ENCODE measurements at regions not wholly inside any gene's neighbourhood (a gene's known extent, or its start where the extent isn't known, plus 50 kb on each side); places are given as distances from the start of the nearest gene placed in this dataset.

DNA sequence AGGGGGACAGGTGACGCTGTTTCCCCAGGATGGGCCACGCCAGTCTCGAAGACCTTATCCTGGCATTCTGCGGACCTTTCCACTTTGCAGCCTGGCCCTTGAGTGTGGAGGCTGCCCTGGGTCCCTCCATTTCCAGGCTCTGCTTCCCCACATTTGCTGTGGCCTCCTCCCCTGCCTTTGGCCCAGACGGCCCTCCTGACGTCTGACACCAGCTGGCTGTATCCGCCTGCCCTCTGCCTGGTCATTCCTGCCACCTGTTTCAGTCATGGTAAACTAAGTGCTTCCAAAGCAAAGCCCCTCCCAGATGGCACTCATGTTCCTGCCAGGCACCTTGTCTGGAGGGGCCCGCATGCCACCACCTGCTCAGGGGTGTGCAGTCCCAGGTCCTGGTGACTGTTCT lies 95.1 kb downstream of the ASB1 start:
- H3K9me3 Mint-ChIP-seq (ENCODE audit: insufficient read depth): peaks cover 4% of the 10 kb centered on the region
- CTCF ChIA-PET: no interaction called here
- H4K20me1 ChIP-seq (ENCODE audit: control insufficient read depth, insufficient read depth, low read length, poor library complexity, severe bottlenecking): no peaks in the 10 kb centered on the region
- POLR2A ChIA-PET: no interaction called here
- H3K36me3 ChIP-seq (replicated peaks in 1 of 2; ENCODE audit: control extremely low read depth in 1 of 2, control insufficient read depth in 1 of 2, extremely low read depth in 1 of 2, insufficient read depth in 2 of 2, low read length in 1 of 2): no peaks in the 10 kb centered on the region
- H3K9ac ChIP-seq (ENCODE audit: low read length): no peak overlapping the region
- intact Hi-C loops (cut with micrococcal nuclease): no loop called here
- ATAC-seq (ENCODE audit: low read depth) (no peak), DNase-seq (no peak)
- no peaks in the 10 kb centered on the region for H3K79me2 ChIP-seq (ENCODE audit: control insufficient read depth, insufficient read depth, low read length)
- 96% methylated on average over 8 of the region's 8 CpGs for WGBS (ENCODE audit: insufficient coverage)
- no peaks in the 10 kb centered on the region for H3K4me1 Mint-ChIP-seq
- TF ChIP-seq CTCF (IDR thresholded peaks at IDR 0.05) (no peak), EZH2 (IDR thresholded peaks at IDR 0.05; ENCODE audit: borderline replicate concordance, insufficient read depth, low read depth, low read length, poor library complexity, severe bottlenecking) (no peak)
- H3K9me3 ChIP-seq (ENCODE audit: control extremely low read depth in 1 of 3, control insufficient read depth in 2 of 3, insufficient read depth in 1 of 3, low read length in 2 of 3): peaks cover 0 to 34% (median 6%) of the 10 kb centered on the region in 3 donors
- no peak overlapping the region for H3K4me2 ChIP-seq (replicated peaks; ENCODE audit: low read depth, low read length, poor library complexity, severe bottlenecking)
- H3K4me1 ChIP-seq (ENCODE audit: control insufficient read depth in 2 of 2, insufficient read depth in 2 of 2, low read length in 2 of 2): no peaks in the 10 kb centered on the region
- peaks cover 7% of the 10 kb centered on the region for H3K27me3 Mint-ChIP-seq
- no peak overlapping the region for H2AFZ ChIP-seq (ENCODE audit: insufficient read depth, low read depth, low read length, poor library complexity, severe bottlenecking)
- no peak overlapping the region for H3K27ac Mint-ChIP-seq
- no peak overlapping the region for H3K4me3 ChIP-seq (ENCODE audit: control extremely low read depth in 1 of 5, extremely low read depth in 1 of 5, insufficient read depth in 1 of 5, low read depth in 2 of 5, low read length in 4 of 5)
- H3K4me3 Mint-ChIP-seq: no peak overlapping the region
- H3K27ac ChIP-seq (ENCODE audit: low read length in 2 of 2): no peak overlapping the region
- H3K27me3 ChIP-seq (replicated peaks in 1 of 4; ENCODE audit: control extremely low read depth in 1 of 4, control insufficient read depth in 3 of 4, insufficient read depth in 4 of 4, low read length in 3 of 4): peaks cover 0 to 5% (median 0%) of the 10 kb centered on the region in 4 experiments

- peaks cover 9% of the 10 kb centered on the region for H3K27me3 Mint-ChIP-seq
- H3K27me3 ChIP-seq (replicated peaks in 1 of 4; ENCODE audit: control extremely low read depth in 1 of 4, control insufficient read depth in 3 of 4, insufficient read depth in 4 of 4, low read length in 3 of 4): peaks cover 0 to 5% (median 0%) of the 10 kb centered on the region in 4 experiments
- H3K9me3 Mint-ChIP-seq (ENCODE audit: insufficient read depth): no peaks in the 10 kb centered on the region
- no peak for ATAC-seq (ENCODE audit: low read depth)
- POLR2A ChIA-PET: no interaction called here
- no peaks in the 10 kb centered on the region for H3K79me2 ChIP-seq (ENCODE audit: control insufficient read depth, insufficient read depth, low read length)
- H2AFZ ChIP-seq (ENCODE audit: insufficient read depth, low read depth, low read length, poor library complexity, severe bottlenecking): no peak overlapping the region
- no peaks in the 10 kb centered on the region for H4K20me1 ChIP-seq (ENCODE audit: control insufficient read depth, insufficient read depth, low read length, poor library complexity, severe bottlenecking)
- TF ChIP-seq CTCF (IDR thresholded peaks at IDR 0.05) (no peak), EZH2 (IDR thresholded peaks at IDR 0.05; ENCODE audit: borderline replicate concordance, insufficient read depth, low read depth, low read length, poor library complexity, severe bottlenecking) (no peak)
- CTCF ChIA-PET: interaction anchor here (1.0 kb wide), 1 partner anchor 10 kb away, joined by 3 read pairs; no protein-coding TSS in a partner anchor
- no peak overlapping the region for H3K9ac ChIP-seq (ENCODE audit: low read length)
- H3K4me1 Mint-ChIP-seq: no peaks in the 10 kb centered on the region
- peaks cover 0 to 23% (median 0%) of the 10 kb centered on the region in 3 donors for H3K9me3 ChIP-seq (ENCODE audit: control extremely low read depth in 1 of 3, control insufficient read depth in 2 of 3, insufficient read depth in 1 of 3, low read length in 2 of 3)
- H3K27ac ChIP-seq (ENCODE audit: low read length in 2 of 2): no peak overlapping the region
- H3K4me3 ChIP-seq (ENCODE audit: control extremely low read depth in 1 of 5, extremely low read depth in 1 of 5, insufficient read depth in 1 of 5, low read depth in 2 of 5, low read length in 4 of 5): no peak overlapping the region
- no peak overlapping the region for H3K4me2 ChIP-seq (replicated peaks; ENCODE audit: low read depth, low read length, poor library complexity, severe bottlenecking)
- H3K27ac Mint-ChIP-seq: no peak overlapping the region
- H3K4me3 Mint-ChIP-seq: no peak overlapping the region
- 66% methylated on average over 40 of the region's 40 CpGs for WGBS (ENCODE audit: insufficient coverage)
- no peak for DNase-seq
- no peaks in the 10 kb centered on the region for H3K4me1 ChIP-seq (ENCODE audit: control insufficient read depth in 2 of 2, insufficient read depth in 2 of 2, low read length in 2 of 2)
- no peaks in the 10 kb centered on the region for H3K36me3 ChIP-seq (replicated peaks in 1 of 2; ENCODE audit: control extremely low read depth in 1 of 2, control insufficient read depth in 1 of 2, extremely low read depth in 1 of 2, insufficient read depth in 2 of 2, low read length in 1 of 2)
- intact Hi-C loops (cut with micrococcal nuclease): no loop called here
Measured at GRCh38 chr2:238523158-238524110, 96.7 kb downstream of the ASB1 start.

Measured in B cell (primary cell).